ENCODE measurements at regions not wholly inside any gene's neighbourhood (a gene's known extent, or its start where the extent isn't known, plus 50 kb on each side); places are given as distances from the start of the nearest gene placed in this dataset.

DNA sequence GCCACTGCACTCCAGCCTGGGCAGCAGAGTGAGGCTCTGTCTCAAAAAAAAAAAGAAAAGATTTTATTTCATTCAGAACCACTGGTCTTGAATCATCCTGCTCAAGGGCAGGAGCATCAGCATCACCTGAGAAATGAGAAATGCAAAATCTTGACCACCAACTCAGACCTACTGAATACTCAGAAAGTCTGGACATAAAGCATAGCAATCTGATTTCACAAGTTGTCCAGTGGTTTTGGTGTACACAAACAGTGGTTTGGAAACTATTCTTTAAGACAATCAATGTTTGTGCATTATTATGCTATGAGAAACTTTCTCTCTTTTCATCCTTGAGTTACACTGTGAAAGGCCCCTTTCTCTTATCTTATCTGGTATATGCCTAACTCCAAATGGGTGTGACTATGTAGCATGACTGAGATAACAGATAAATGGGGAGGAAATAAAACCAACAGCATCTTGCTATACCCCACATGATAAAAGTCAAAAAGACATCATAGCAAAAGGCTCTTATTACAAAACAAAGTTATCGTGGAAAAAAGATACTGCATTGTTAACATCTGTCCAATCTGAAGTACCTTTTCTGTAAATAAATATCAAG is 174.2 kb upstream of the STT3B start:
- no peak for DNase-seq

GRCh38 chr3:31361371-31362273 is 171.1 kb upstream of the STT3B start:
- DNase-seq: no peak

DNA sequence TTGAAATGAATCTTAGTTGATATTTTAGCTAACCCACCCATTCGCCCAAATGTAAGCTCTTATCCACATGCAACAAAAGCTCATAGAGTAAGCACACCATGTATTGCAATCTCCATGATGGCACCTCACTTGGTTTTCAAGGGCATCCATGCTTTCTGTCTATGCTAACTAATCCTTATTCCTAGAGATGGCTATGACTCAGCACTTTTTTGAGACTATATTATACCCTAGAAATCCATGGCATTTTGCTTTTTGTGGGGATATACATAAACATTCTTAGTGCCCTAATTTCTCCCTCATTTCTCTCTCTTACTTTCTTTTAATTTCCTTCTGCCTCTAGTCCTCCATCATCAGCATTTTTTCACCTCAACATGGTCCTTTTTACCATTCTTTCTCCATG is 168.5 kb upstream of the STT3B start:
- no peak for DNase-seq

DNA sequence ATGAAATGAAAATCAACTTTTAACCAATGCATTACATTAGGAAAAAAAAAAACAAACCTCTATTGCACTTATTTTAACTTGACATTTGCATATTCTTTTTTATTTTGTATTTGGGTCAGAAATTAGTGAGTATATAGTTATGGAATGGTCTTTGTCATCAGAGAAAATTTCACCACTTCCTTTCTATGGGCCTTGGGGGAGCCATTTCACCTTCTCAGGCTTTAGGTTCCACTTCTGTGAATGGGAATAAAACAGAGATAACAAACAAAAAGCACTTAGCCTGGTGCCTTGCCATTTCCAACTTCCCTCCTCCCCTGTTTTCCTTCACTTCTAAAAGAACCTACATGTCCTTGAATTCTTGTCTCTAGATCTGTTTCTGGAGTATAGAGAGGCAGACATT is 168.0 kb upstream of the STT3B start:
- DNase-seq: no peak

- DNase-seq: no peak
Measured at GRCh38 chr3:31367518-31367917, 165.2 kb upstream of the STT3B start.

DNA sequence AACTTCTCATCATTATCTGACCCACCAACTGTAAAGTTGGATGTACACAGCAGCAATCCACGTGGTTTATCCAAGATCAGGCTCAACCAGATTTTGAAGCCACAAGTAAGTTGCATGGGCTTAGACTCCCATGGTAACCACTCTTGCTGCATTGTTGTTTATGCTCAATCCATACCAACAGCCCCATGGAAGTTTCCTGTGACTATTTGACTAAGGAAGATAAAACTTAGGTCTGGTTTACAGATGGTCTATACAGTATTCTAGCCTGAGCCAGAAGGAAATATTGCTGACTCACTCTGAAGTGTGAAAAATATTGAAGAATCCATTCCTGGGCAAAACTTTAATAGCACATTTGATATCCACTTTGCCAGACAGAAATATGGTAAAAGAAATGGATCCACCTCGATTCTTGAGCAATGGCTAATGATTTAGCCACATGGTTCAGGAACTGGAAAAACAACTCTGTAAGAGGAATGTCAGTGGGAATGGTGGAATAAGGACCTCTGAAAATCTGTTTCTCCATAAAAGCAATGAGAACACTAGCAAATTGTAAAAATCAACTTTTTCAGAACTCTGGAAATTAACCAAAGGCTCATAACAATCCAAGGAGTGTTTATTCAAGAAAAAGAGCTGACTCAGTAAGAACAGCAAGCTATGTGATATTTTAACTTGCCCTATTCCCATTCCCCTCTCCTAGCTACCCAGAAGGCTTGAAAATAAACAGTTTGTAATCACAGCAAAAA is 162.9 kb upstream of the STT3B start:
- no peak for DNase-seq

- no peak for DNase-seq
Measured at GRCh38 chr3:31370380-31370666, 162.4 kb upstream of the STT3B start.

DNA sequence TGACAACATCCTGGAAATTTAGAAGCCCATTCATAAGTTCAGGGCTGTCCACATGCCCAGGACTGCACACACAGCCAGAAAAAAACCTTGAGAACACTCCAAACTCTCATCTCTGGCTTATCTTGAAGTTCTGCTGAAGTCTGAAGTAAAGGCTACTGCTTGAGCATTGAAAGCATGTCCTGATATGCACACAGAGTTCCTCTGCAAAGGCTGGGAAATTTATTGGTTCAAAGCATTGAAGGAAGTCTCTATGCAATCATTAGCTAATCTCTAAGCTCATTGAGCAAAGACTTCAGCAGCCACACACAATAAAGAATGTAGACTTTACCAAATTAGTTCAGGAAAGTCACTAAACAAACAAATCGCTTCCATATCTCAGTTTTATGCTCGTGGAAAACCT is 162.0 kb upstream of the STT3B start:
- no peak for DNase-seq

DNA sequence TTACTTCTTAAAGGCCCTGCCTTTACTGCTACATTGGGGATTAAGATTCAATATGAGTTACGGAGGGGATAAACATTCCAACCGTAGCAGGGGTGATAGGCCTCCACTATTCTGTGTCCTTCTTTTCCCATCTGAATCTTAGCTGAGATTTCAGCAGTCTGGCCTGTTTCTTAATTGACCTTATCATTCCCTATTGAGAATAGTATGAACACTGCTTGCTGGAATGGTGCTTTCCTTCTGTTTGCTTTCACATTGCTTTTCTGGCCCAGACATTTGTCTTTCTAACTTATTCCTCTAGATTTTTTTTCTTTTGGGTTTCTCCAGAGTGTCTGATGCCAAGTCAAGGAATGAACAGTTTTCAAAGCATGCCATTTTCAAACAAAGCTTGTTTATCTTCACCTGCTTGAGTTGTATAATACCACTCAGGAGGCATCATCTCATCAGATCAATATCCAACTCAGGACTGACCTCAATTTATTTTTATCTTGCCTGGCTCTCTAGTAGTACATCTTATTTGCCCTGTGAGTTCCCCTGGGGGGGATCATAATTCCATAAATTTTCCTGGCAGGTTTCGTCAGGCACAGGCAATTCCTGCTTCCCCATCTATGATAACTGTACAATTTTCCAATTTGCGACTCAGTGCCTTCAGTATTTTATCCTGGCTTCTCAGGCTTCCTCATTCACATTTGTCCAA is 161.1 kb upstream of the STT3B start:
- no peak for DNase-seq

GRCh38 chr3:31373681-31374080 is 159.0 kb upstream of the STT3B start:
- no peak for DNase-seq

DNA sequence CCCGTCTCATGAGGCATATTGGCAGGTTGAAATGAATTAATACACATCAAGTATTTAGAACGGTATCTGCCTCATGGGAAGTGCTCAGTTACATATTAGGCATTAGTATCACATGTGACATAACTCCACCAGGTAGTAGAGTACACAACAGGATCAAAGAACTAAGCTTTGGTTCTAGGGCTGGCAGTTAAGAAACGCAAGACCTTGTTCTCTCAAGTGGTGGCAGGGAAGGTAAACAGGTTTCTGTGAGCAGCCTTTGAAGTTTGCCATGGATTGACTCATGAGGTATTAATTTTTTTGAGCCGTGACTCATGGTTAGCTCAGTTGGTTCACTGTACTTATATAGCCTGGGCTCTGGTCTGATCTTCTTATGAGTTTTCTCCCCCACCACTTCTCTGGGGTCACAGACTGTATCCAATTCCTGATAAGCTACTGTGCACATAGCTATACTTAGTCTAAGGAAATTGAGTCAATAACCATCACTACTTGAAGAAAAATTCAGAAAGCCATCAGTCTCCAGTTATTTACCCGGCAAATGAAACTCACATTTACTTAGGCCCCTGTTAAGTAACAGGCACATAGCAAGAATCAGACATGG is 155.6 kb upstream of the STT3B start:
- DNase-seq: no peak

GRCh38 chr3:31378231-31378630 is 154.5 kb upstream of the STT3B start:
- no peak for DNase-seq

DNA sequence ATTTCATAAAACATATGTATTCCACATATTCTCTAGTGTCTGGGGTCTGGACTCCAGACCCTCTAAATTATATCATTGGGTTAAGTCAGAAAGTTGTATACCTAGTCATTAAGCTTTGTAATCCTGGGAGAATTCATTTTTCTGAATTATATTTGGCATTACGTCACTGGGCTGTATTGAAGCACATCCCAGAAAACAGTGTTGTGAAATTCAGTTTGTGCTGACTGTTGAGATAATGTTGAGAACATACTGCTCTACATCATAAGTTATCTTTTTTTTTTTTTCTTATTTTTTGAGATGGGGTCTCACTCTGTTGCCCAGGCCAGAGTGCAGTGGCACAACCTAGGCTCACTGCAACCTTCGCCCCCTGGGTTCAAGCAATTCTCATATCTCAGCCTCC is 153.1 kb upstream of the STT3B start:
- no peak for DNase-seq

DNA sequence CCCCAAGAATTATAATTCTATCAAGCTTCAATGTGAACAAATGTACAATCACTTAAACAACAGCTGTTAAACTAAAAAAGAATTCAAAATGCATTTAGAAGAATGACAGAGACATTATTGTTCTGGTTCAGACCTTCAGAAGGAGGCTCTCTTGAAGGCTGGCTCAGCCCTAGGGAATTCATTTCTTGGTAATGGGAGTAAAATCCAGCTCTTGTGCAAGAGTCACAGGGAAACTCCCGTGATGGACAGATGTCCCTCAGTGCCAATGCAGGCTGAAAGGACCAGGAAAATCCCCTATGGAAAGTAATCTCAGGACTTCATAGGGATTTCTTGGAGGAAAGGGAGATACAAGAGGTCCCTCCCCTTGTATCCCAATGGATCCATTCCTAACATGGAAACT is 149.9 kb upstream of the STT3B start:
- no peak for DNase-seq

DNA sequence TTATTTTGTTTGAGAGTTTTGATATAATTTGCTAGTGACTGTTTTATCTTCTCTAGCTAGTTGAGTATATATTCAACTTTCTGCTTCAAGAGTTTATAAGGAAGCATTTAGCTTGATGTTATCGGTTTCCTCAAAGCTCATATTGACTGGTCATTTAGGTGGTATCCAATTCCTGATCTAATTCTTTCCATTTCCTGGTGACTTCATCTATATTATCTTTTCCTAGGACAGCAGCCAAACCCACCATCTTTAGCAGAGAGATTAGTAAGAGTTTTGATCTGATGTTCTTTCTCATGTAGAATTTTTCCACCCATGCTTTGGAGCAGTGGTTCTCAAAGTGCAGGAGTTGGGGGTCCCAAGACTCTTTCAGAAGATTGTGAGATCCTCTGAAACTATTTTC is 148.6 kb upstream of the STT3B start:
- DNase-seq: no peak

DNA sequence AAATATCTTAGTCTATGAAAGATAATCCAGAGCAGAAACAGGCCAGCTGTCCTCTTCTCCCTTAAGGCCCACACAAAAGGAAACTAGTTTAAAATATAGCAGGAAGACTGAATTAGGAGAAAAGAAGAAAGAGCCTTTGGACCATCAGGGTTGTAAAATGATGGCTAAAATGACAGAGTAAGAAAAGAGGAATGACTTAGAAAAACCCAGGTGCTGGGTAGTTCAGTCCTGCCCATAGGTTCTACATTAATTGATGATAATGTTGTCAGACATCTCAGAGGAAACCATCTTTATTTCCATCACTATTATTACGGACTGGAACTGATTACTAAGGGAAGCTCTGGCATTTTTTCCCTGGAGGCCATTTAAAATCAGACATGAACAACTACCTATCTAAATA is 142.8 kb upstream of the STT3B start:
- DNase-seq: no peak

GRCh38 chr3:31390466-31390865 is 142.3 kb upstream of the STT3B start:
- no peak for DNase-seq

- DNase-seq: no peak
Measured at GRCh38 chr3:31391150-31391549, 141.6 kb upstream of the STT3B start.

GRCh38 chr3:31392568-31392967 is 140.2 kb upstream of the STT3B start:
- DNase-seq: no peak

DNA sequence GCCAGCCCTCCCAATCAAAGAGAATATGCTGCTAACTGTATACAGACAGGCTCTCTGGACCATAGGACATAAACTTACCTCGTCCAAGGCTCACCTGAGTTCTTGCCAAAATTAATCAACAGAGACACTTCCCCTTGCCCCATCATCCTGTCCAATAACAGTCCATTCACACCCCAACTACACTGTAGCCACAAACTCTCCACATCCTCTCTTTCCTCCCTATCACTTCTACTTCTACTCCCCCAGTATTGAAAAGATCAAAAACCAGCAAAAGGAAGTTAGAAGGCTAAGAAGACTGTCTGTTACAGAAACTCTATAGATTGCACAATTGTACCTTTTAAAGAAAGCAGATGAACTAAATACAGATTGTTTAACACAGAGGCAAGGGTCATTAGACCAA is 133.5 kb upstream of the STT3B start:
- DNase-seq: no peak

DNA sequence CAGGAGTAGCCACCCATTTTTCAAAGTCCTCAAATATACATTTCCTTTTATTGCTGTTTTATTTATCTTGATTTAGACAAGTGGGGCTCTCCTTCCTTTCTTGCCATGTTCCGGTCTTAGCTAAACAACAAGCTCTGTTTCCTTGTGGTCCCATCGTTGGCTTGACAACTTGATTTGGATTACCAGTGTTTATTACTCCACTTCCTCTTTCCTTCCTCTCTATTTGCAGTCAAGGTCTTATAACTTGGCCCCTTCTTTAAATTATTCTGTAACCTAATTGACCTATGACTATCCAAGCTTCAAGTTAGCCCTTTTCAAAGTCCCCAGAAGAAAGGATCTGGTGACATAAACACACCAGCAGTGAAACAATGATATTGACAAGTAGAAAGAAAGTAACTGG is 130.6 kb upstream of the STT3B start:
- DNase-seq: no peak

DNA sequence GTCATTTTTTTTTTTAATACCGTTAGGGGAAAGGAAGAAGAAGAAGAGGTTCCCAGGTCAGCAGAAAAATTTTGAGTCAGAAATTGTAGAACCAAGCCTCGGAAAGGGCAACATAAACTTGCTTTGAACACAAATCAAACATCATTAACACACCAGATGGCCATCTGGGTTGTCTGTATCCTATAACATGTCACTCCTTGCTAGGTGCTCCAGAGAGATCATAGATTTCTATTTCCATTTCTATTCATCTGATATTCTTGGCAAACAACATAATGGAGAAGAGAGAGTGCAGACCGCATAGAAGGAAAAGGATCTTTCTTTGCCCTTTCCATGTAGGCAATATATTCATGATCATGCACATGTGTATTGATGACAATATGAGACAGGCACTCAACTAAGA is 129.5 kb upstream of the STT3B start:
- no peak for DNase-seq

DNA sequence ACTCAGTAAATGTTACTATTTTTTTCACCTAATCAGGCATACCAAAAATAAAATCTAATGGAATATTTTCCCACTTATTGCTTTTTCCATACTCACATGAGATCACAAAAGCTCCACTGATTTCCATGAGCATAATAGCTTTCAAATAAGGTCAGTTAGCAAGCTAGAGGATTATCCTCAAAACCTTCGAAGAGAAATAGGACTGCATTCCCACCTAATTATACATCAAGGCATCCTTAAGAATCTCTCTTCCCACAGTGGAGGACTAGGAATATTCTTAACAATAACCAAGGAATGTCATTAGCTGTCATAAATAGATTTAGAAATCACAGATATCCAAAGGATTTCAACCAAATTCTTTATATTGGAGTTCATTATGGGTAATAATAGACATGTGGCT is 127.9 kb upstream of the STT3B start:
- no peak for DNase-seq

All from SIG-M5 (cell line).